Activated CD4-positive, alpha-beta memory T cell treated with anti-CD3 and anti-CD28 coated beads, Interleukin-2, amount 10 ng/mL, durations not matched to agents 7 days and 5 days (primary cell): ENCODE measurements at regions not wholly inside any gene's neighbourhood (a gene's known extent, or its start where the extent isn't known, plus 50 kb on each side); places are given as distances from the start of the nearest gene placed in this dataset.
A peak's percentile ranks its signal among the peaks of the same experiment; 100 is the strongest.

Experiments
- CTCF ChIA-PET: fragments of 350-600 bp; sonication (Branson Sonifier 250); formaldehyde crosslinking; loops from one replicate; lab custom pipeline; 2021; ENCODE audit warnings: antibody characterized with exemption, inconsistent platforms; lab: Charles Lee
- POLR2A ChIA-PET: fragments of 350-600 bp; sonication (Branson Sonifier 250); formaldehyde crosslinking; loops from one replicate; lab custom pipeline; 2021; ENCODE audit warnings: antibody characterized with exemption; lab: Charles Lee
- DNase-seq: peaks from one replicate; pipeline ENCODE4 v3.0.0-alpha.2; 2020
- H3K27ac Mint-ChIP-seq: one replicate; pipeline ENCODE4 v1.8.0; 2021; ENCODE audit warnings: mild to moderate bottlenecking, mixed read lengths
- H3K27me3 Mint-ChIP-seq: one replicate; pipeline ENCODE4 v1.8.0; 2021; ENCODE audit warnings: mixed read lengths
- H3K36me3 Mint-ChIP-seq: one replicate; pipeline ENCODE4 v1.8.0; 2021; ENCODE audit warnings: low read depth, mixed read lengths
- H3K4me1 Mint-ChIP-seq: one replicate; pipeline ENCODE4 v1.8.0; 2021; ENCODE audit warnings: mixed read lengths
- H3K4me3 Mint-ChIP-seq: one replicate; pipeline ENCODE4 v1.8.0; 2021; ENCODE audit warnings: mild to moderate bottlenecking, mixed read lengths
- H3K9me3 Mint-ChIP-seq: one replicate; pipeline ENCODE4 v1.8.0; 2021; ENCODE audit warnings: mixed read lengths

GRCh38 chr9:117775591-117775990 lies 71.4 kb downstream of the TLR4 start:
- DNase-seq: no peak
- H3K36me3 Mint-ChIP-seq: no peaks in the 10 kb centered on the region
- ChIA-PET POLR2A (no interaction called here), CTCF (no interaction called here)
- peaks cover 23% of the 10 kb centered on the region for H3K4me1 Mint-ChIP-seq
- H3K27me3 Mint-ChIP-seq: peaks cover 20% of the 10 kb centered on the region
- no peaks in the 10 kb centered on the region for H3K9me3 Mint-ChIP-seq
- H3K4me3 Mint-ChIP-seq: no peak overlapping the region
- H3K27ac Mint-ChIP-seq: no peak overlapping the region

- H3K4me1 Mint-ChIP-seq: peaks cover 23% of the 10 kb centered on the region
- DNase-seq: no peak
- ChIA-PET CTCF (no interaction called here), POLR2A (no interaction called here)
- H3K27me3 Mint-ChIP-seq: peaks cover 17% of the 10 kb centered on the region
- no peak overlapping the region for H3K4me3 Mint-ChIP-seq
- H3K27ac Mint-ChIP-seq: no peak overlapping the region
- no peaks in the 10 kb centered on the region for H3K9me3 Mint-ChIP-seq
- H3K36me3 Mint-ChIP-seq: no peaks in the 10 kb centered on the region
Measured at GRCh38 chr9:117777823-117778222, 73.6 kb downstream of the TLR4 start.

GRCh38 chr9:117779760-117780159 lies 75.6 kb downstream of the TLR4 start:
- no peak for DNase-seq
- peaks cover 23% of the 10 kb centered on the region for H3K4me1 Mint-ChIP-seq
- ChIA-PET CTCF (no interaction called here), POLR2A (no interaction called here)
- no peak overlapping the region for H3K4me3 Mint-ChIP-seq
- no peaks in the 10 kb centered on the region for H3K36me3 Mint-ChIP-seq
- peaks cover 14% of the 10 kb centered on the region for H3K27me3 Mint-ChIP-seq
- H3K9me3 Mint-ChIP-seq: no peaks in the 10 kb centered on the region
- no peak overlapping the region for H3K27ac Mint-ChIP-seq

- ChIA-PET CTCF (interaction anchor here (1.0 kb wide), 1 partner anchor 139 kb away, joined by 3 read pairs; no protein-coding TSS in a partner anchor), POLR2A (no interaction called here)
- peak; percentile 76 for DNase-seq
- Mint-ChIP-seq H3K36me3 (no peaks in the 10 kb centered on the region), H3K27me3 (peaks cover 5% of the 10 kb centered on the region), H3K27ac (no peak overlapping the region), H3K4me3 (no peak overlapping the region), H3K4me1 (peaks cover 18% of the 10 kb centered on the region), H3K9me3 (no peaks in the 10 kb centered on the region)
Measured at GRCh38 chr9:117782931-117783788, 79.0 kb downstream of the TLR4 start.

GRCh38 chr9:117783828-117784227 lies 79.6 kb downstream of the TLR4 start:
- H3K4me1 Mint-ChIP-seq: peaks cover 14% of the 10 kb centered on the region
- CTCF ChIA-PET: no interaction called here

GRCh38 chr9:117784996-117785395 lies 80.8 kb downstream of the TLR4 start:
- Mint-ChIP-seq H3K27me3 (peaks cover 3% of the 10 kb centered on the region), H3K4me1 (peaks cover 5% of the 10 kb centered on the region), H3K36me3 (no peaks in the 10 kb centered on the region), H3K27ac (no peak overlapping the region), H3K4me3 (no peak overlapping the region), H3K9me3 (no peaks in the 10 kb centered on the region)
- ChIA-PET POLR2A (interaction anchor here (1.3 kb wide), 1 partner anchor 41 kb away, joined by 3 read pairs; no protein-coding TSS in a partner anchor), CTCF (no interaction called here)
- DNase-seq: no peak

More at GRCh38 chr9:117783828-117784227, 79.6 kb downstream of the TLR4 start:
- H3K4me3 Mint-ChIP-seq: no peak overlapping the region
- peaks cover 5% of the 10 kb centered on the region for H3K27me3 Mint-ChIP-seq
- no peak overlapping the region for H3K27ac Mint-ChIP-seq
- POLR2A ChIA-PET: no interaction called here
- no peaks in the 10 kb centered on the region for H3K36me3 Mint-ChIP-seq
- no peaks in the 10 kb centered on the region for H3K9me3 Mint-ChIP-seq
- peak; percentile 54 for DNase-seq

- H3K27me3 Mint-ChIP-seq: no peaks in the 10 kb centered on the region
- no peaks in the 10 kb centered on the region for H3K36me3 Mint-ChIP-seq
- no peak overlapping the region for H3K4me3 Mint-ChIP-seq
- no peak overlapping the region for H3K27ac Mint-ChIP-seq
- ChIA-PET POLR2A (no interaction called here), CTCF (no interaction called here)
- peaks cover 3% of the 10 kb centered on the region for H3K4me1 Mint-ChIP-seq
- no peaks in the 10 kb centered on the region for H3K9me3 Mint-ChIP-seq
- DNase-seq: no peak
Measured at GRCh38 chr9:117787746-117788145, 83.5 kb downstream of the TLR4 start.

GRCh38 chr9:117795271-117795670 lies 91.1 kb downstream of the TLR4 start:
- H3K27ac Mint-ChIP-seq: no peak overlapping the region
- ChIA-PET CTCF (no interaction called here), POLR2A (no interaction called here)
- no peak for DNase-seq
- H3K27me3 Mint-ChIP-seq: peaks cover 3% of the 10 kb centered on the region
- no peaks in the 10 kb centered on the region for H3K4me1 Mint-ChIP-seq
- H3K9me3 Mint-ChIP-seq: no peaks in the 10 kb centered on the region
- H3K4me3 Mint-ChIP-seq: no peak overlapping the region
- no peaks in the 10 kb centered on the region for H3K36me3 Mint-ChIP-seq

GRCh38 chr9:117796681-117797080 lies 92.5 kb downstream of the TLR4 start:
- no peaks in the 10 kb centered on the region for H3K9me3 Mint-ChIP-seq
- peaks cover 3% of the 10 kb centered on the region for H3K27me3 Mint-ChIP-seq

GRCh38 chr9:117800389-117800788 lies 96.2 kb downstream of the TLR4 start:
- ChIA-PET POLR2A (no interaction called here), CTCF (no interaction called here)
- peaks cover 17% of the 10 kb centered on the region for H3K27me3 Mint-ChIP-seq
- no peak overlapping the region for H3K4me3 Mint-ChIP-seq
- H3K4me1 Mint-ChIP-seq: no peaks in the 10 kb centered on the region
- no peak for DNase-seq
- H3K9me3 Mint-ChIP-seq: no peaks in the 10 kb centered on the region
- H3K36me3 Mint-ChIP-seq: no peaks in the 10 kb centered on the region
- H3K27ac Mint-ChIP-seq: no peak overlapping the region

More at GRCh38 chr9:117796681-117797080, 92.5 kb downstream of the TLR4 start:
- H3K4me1 Mint-ChIP-seq: no peaks in the 10 kb centered on the region
- no peak overlapping the region for H3K27ac Mint-ChIP-seq
- ChIA-PET POLR2A (no interaction called here), CTCF (no interaction called here)
- no peak overlapping the region for H3K4me3 Mint-ChIP-seq
- no peaks in the 10 kb centered on the region for H3K36me3 Mint-ChIP-seq
- no peak for DNase-seq

GRCh38 chr9:117809751-117810150 lies 105.5 kb downstream of the TLR4 start:
- ChIA-PET CTCF (no interaction called here), POLR2A (no interaction called here)
- Mint-ChIP-seq H3K27me3 (peaks cover 20% of the 10 kb centered on the region), H3K4me3 (no peak overlapping the region), H3K9me3 (no peaks in the 10 kb centered on the region), H3K4me1 (no peaks in the 10 kb centered on the region), H3K36me3 (no peaks in the 10 kb centered on the region), H3K27ac (no peak overlapping the region)
- DNase-seq: no peak

- peaks cover 8% of the 10 kb centered on the region for H3K4me1 Mint-ChIP-seq
- ChIA-PET CTCF (no interaction called here), POLR2A (interaction anchor here (2.0 kb wide), 1 partner anchor 11 kb away, joined by 8 read pairs; no protein-coding TSS in a partner anchor)
- no peaks in the 10 kb centered on the region for H3K9me3 Mint-ChIP-seq
- no peak for DNase-seq
- peaks cover 20% of the 10 kb centered on the region for H3K27me3 Mint-ChIP-seq
- H3K4me3 Mint-ChIP-seq: no peak overlapping the region
- no peak overlapping the region for H3K27ac Mint-ChIP-seq
- no peaks in the 10 kb centered on the region for H3K36me3 Mint-ChIP-seq
Measured at GRCh38 chr9:117815315-117815714, 111.1 kb downstream of the TLR4 start.

- Mint-ChIP-seq H3K27me3 (peaks cover 20% of the 10 kb centered on the region), H3K4me3 (no peak overlapping the region), H3K4me1 (peaks cover 8% of the 10 kb centered on the region), H3K36me3 (no peaks in the 10 kb centered on the region), H3K27ac (no peak overlapping the region), H3K9me3 (no peaks in the 10 kb centered on the region)
- ChIA-PET POLR2A (interaction anchor here (2.0 kb wide), 1 partner anchor 10 kb away, joined by 8 read pairs; no protein-coding TSS in a partner anchor), CTCF (no interaction called here)
- no peak for DNase-seq
Measured at GRCh38 chr9:117815948-117816347, 111.7 kb downstream of the TLR4 start.

- ChIA-PET CTCF (no interaction called here), POLR2A (no interaction called here)
- Mint-ChIP-seq H3K36me3 (no peaks in the 10 kb centered on the region), H3K27ac (no peak overlapping the region), H3K27me3 (peaks cover 30% of the 10 kb centered on the region), H3K4me1 (peaks cover 24% of the 10 kb centered on the region), H3K4me3 (no peak overlapping the region), H3K9me3 (no peaks in the 10 kb centered on the region)
- DNase-seq: no peak
Measured at GRCh38 chr9:117821954-117822353, 117.8 kb downstream of the TLR4 start.
